ENCODE measurements at regions not wholly inside any gene's neighbourhood (a gene's known extent, or its start where the extent isn't known, plus 50 kb on each side); places are given as distances from the start of the nearest gene placed in this dataset.
"Not testable (repeated sequence)": the region's sequence is repeated elsewhere in the genome, so short reads cannot be mapped to it uniquely, and the experiment has no call there.

DNA sequence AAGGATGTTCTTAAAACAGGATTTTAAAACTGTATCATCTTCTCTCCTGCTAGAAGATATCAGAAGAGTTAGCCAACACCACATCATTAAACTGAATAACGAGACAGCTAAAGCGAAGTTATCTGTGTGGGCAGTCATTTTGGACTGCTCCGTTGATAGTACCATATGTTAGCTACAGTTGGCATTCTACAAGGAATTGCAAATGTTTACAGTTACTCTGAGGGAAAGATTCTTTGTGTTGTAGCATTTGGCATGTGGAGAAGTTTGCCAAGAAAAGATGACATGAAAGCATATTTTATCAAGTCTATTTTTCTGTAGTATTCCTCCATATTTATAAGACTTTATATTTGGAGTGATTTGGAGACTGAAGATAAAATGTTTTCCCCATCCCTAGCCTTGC is 464.4 kb upstream of the POM121L12 start:
- TF ChIP-seq CTCF (IDR thresholded peaks at IDR 0.05) (no peak), POLR2A (IDR thresholded peaks at IDR 0.05) (no peak)
- Histone ChIP-seq H3K27ac (no peak overlapping the region), H3K36me3 (no peaks in the 10 kb centered on the region), H3K27me3 (no peaks in the 10 kb centered on the region), H3K4me3 (no peak overlapping the region), H3K9me3 (no peaks in the 10 kb centered on the region), H3K4me1 (no peaks in the 10 kb centered on the region)
- DNase-seq: no peak
- WGBS (ENCODE audit: insufficient coverage, low coverage, low lambda C conversion rate, missing lambda C conversion rate): 58% methylated on average over 3 of the region's 3 CpGs
- ATAC-seq: no peak
- intact Hi-C loops (cut with DNase I): no loop called here

DNA sequence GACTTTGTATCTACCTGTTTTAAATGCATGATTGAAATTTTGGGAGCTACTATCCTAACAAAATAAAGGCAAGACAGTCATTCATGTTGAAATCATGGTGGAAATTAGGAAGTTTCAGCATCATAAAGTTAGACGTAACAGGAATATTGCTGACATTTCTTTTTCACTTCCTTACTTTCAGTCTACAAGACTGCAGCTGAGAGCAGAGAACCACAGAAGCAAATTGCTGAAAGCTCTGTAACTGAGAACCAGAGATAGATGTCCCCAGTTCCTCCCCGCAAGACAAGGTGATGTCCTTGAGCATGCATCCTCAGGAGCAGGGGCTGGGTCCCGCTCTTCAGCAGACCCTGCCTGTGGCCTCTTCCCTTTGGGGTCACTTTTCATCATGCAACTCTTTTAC is 466.3 kb upstream of the POM121L12 start:
- DNase-seq (no peak), ATAC-seq (no peak)
- intact Hi-C loops (cut with DNase I): no loop called here
- Histone ChIP-seq H3K4me3 (no peak overlapping the region), H3K27ac (no peak overlapping the region), H3K36me3 (no peaks in the 10 kb centered on the region), H3K9me3 (no peaks in the 10 kb centered on the region), H3K27me3 (no peaks in the 10 kb centered on the region), H3K4me1 (no peaks in the 10 kb centered on the region)
- 72% methylated on average over 3 of the region's 3 CpGs for WGBS (ENCODE audit: insufficient coverage, low coverage, low lambda C conversion rate, missing lambda C conversion rate)
- TF ChIP-seq POLR2A (IDR thresholded peaks at IDR 0.05) (no peak), CTCF (IDR thresholded peaks at IDR 0.05) (no peak)

- intact Hi-C loops (cut with DNase I): no loop called here
- TF ChIP-seq POLR2A (IDR thresholded peaks at IDR 0.05) (no peak), CTCF (IDR thresholded peaks at IDR 0.05) (no peak)
- no peak for ATAC-seq
- no peak for DNase-seq
- Histone ChIP-seq H3K36me3 (no peaks in the 10 kb centered on the region), H3K27ac (no peak overlapping the region), H3K4me1 (no peaks in the 10 kb centered on the region), H3K9me3 (no peaks in the 10 kb centered on the region), H3K4me3 (no peak overlapping the region), H3K27me3 (no peaks in the 10 kb centered on the region)
- 46% methylated on average over 5 of the region's 5 CpGs for WGBS (ENCODE audit: insufficient coverage, low coverage, low lambda C conversion rate, missing lambda C conversion rate)
Observed at GRCh38 chr7:52565974-52566373, 469.5 kb upstream of the POM121L12 start.

GRCh38 chr7:52555805-52556204 is 479.6 kb upstream of the POM121L12 start:
- Histone ChIP-seq H3K4me1 (no peaks in the 10 kb centered on the region), H3K4me3 (no peak overlapping the region), H3K9me3 (no peaks in the 10 kb centered on the region), H3K27me3 (no peaks in the 10 kb centered on the region), H3K27ac (no peak overlapping the region), H3K36me3 (no peaks in the 10 kb centered on the region)
- DNase-seq (no peak), ATAC-seq (no peak)
- intact Hi-C loops (cut with DNase I): no loop called here
- TF ChIP-seq CTCF (IDR thresholded peaks at IDR 0.05): no peak
- no peak for TF ChIP-seq POLR2A (IDR thresholded peaks at IDR 0.05)
- WGBS (ENCODE audit: insufficient coverage, low coverage, low lambda C conversion rate, missing lambda C conversion rate): 42% methylated on average over 4 of the region's 4 CpGs

DNA sequence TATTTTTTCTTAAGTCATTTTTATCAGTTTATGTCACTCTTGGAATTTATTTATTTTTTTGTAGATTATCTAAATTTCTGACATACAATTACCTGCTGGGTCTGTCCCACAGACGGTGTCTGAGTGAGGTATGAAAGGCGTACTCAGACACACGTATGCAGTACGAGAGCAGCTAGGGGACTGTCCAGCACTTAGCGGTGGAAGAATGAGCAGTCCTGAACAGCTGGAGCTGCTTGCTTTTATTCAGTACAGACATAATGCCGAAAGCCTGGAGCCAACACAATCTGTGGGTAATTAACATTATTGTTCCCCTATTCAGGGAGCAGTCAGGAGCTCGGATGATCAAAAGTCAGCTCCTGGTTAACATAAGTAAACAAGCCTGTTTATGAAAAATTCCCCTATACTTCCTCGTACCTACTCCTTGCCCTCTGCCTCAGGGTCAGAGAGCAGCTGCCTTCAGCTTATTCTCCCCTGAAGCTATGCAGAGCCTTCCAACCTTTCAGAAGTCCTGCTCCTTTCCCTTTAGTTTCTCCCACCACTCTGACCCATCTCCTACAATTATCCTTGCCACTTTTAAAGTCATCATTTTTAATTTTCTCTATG is 488.0 kb upstream of the POM121L12 start:
- TF ChIP-seq CTCF (IDR thresholded peaks at IDR 0.05): no peak
- TF ChIP-seq POLR2A (IDR thresholded peaks at IDR 0.05): no peak
- Histone ChIP-seq H3K4me1 (no peaks in the 10 kb centered on the region), H3K27me3 (no peaks in the 10 kb centered on the region), H3K4me3 (no peak overlapping the region), H3K9me3 (no peaks in the 10 kb centered on the region), H3K27ac (no peak overlapping the region), H3K36me3 (no peaks in the 10 kb centered on the region)
- no peak for DNase-seq
- ATAC-seq: no peak
- WGBS (ENCODE audit: insufficient coverage, low coverage, low lambda C conversion rate, missing lambda C conversion rate): 44% methylated on average over 7 of the region's 8 CpGs
- intact Hi-C loops (cut with DNase I): no loop called here

DNA sequence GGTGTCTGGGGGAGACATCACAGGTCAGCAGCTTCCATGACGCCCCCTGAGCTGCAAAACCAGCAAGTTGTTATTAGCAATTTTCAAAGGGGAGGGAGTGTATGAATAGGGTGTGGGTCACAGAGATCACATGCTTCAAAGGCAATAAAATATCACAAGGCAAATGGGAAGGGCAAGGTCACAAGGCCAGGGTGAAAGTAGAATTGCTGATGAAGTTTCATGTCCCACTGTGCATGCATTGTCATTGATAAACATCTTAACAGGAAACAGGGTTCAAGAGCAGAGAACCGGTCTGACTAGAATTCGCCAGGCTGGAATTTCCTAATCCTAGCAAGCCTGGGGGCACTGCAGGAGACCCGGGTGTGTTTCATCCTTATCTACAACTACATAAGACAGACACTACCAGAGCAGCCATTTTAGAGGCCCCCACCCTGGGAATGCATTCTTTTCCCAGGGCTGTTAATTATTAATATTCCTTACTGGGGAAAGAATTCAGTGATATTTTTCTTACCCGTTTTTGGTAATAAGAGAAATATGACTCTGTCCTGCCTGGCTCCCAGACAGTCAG is 494.2 kb upstream of the POM121L12 start:
- H3K27ac ChIP-seq; DNase-seq; H3K4me3 ChIP-seq; H3K27me3 ChIP-seq; ATAC-seq; intact Hi-C loops (cut with DNase I); H3K9me3 ChIP-seq; H3K36me3 ChIP-seq; H3K4me1 ChIP-seq: not testable (repeated sequence)
- WGBS (ENCODE audit: insufficient coverage, low coverage, low lambda C conversion rate, missing lambda C conversion rate): 17% methylated on average over 5 of the region's 5 CpGs

Data from right lobe of liver (tissue), 6 donors.